ENCODE measurements at regions not wholly inside any gene's neighbourhood (a gene's known extent, or its start where the extent isn't known, plus 50 kb on each side); places are given as distances from the start of the nearest gene placed in this dataset.

DNA sequence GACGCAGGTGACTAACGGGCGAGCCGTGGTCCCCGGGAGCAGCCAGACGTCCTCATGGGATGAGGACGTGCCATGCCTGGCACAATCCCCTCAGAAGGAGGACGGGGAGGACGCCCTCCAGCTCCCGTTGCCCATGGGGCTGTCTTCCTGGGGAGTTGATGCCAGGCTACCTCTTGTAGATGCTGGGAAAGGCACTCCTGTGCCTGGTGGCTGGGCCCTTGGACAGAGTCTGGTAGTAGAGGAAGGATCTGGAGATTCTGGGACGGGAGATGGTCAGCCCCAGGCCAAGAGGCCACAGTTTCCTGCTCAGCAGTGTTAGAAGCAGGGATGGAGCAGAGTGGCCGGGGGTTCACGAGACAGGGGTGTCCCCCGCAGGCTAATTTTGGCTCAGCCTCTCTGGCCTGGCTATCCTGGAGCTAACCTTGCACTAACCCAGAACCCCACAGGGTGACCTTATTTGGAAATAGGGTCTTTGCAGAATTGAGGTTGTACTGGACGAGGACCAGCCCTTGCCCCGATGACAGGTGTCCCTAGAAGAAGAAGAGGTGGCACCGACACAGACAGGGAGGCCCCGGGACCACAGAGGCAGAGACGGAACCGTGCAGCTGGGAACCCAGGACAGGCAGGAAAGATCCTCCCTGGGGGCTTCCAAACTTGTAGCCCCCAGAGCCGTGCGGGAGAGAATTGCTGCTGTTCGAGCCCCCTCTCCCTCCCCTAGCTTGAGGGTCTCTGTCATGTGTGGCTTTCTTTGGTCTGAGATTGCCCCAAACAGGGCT lies 50.1 kb upstream of the ADRA2C start:
- Histone ChIP-seq H3K4me1 (ENCODE audit: control insufficient read depth in 2 of 2, insufficient read depth in 2 of 2, low read length in 1 of 2) (peaks cover 0 to 9% of the 10 kb centered on the region in 2 donors), H3K9me3 (ENCODE audit: control insufficient read depth in 2 of 2, insufficient read depth in 1 of 2, low read depth in 1 of 2, low read length in 1 of 2) (peaks cover 5 to 10% of the 10 kb centered on the region in 2 donors), H3K27me3 (ENCODE audit: control insufficient read depth in 1 of 2, insufficient read depth in 2 of 2, low read length in 2 of 2) (no peaks in the 10 kb centered on the region), H3K27ac (ENCODE audit: low read depth in 2 of 2, low read length in 1 of 2) (no peak overlapping the region), H3K4me3 (ENCODE audit: low read depth in 1 of 2, low read length in 2 of 2) (no peak overlapping the region), H3K36me3 (ENCODE audit: control insufficient read depth in 2 of 2, insufficient read depth in 2 of 2, low read length in 1 of 2) (no peaks in the 10 kb centered on the region)
- WGBS, 2 donors: 65 to 66% methylated on average over 23 of the region's 23 CpGs

DNA sequence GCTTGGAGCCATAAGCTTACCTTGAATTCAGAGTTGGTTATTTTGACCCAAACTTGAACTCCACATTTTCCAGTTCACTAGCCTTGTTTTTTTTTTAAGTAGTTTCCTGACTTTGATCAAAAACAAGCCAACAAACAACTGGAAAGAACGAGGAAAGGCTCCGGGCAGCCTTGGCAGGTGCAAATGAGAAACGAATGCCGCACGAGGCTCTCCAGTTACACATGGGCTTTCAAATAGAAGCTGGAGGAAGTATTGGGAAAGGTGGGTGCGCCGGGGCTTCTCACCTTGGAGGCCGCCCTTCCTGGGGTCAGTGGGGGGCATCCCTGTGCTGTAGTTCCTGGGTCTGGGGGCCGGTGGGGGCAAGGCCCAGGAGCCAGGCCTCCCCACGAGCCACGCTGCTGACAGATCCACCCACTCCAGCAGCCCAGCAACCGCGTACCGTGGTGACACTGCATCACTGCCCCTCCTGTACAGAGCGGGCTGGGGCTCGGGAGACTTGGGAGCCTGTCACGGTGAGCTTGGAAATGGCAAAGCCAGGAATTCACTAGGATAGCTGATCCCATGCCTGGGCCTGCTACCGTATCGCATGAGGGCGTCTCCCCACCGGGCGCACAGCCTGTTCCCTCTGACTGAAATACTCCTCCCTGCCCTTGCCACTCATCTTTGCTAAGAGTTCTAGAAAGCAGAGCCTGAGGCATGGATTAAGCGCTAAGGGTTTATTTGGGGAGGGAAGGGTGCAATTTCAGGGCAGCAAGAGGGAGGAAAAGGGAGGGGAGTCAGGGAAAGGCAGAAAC lies 50.9 kb upstream of the ADRA2C start:
- H3K27me3 ChIP-seq (ENCODE audit: control insufficient read depth in 1 of 2, insufficient read depth in 2 of 2, low read length in 2 of 2): no peaks in the 10 kb centered on the region
- H3K4me3 ChIP-seq (ENCODE audit: low read depth in 1 of 2, low read length in 2 of 2): no peak overlapping the region
- no peaks in the 10 kb centered on the region for H3K36me3 ChIP-seq (ENCODE audit: control insufficient read depth in 2 of 2, insufficient read depth in 2 of 2, low read length in 1 of 2)
- WGBS, 2 donors: 37 to 40% methylated on average over 23 of the region's 23 CpGs
- H3K27ac ChIP-seq (ENCODE audit: low read depth in 2 of 2, low read length in 1 of 2): peak overlapping the region; percentile 17 to 63
- peaks cover 5 to 10% of the 10 kb centered on the region in 2 donors for H3K9me3 ChIP-seq (ENCODE audit: control insufficient read depth in 2 of 2, insufficient read depth in 1 of 2, low read depth in 1 of 2, low read length in 1 of 2)
- H3K4me1 ChIP-seq (ENCODE audit: control insufficient read depth in 2 of 2, insufficient read depth in 2 of 2, low read length in 1 of 2): peaks cover 0 to 9% of the 10 kb centered on the region in 2 donors

DNA sequence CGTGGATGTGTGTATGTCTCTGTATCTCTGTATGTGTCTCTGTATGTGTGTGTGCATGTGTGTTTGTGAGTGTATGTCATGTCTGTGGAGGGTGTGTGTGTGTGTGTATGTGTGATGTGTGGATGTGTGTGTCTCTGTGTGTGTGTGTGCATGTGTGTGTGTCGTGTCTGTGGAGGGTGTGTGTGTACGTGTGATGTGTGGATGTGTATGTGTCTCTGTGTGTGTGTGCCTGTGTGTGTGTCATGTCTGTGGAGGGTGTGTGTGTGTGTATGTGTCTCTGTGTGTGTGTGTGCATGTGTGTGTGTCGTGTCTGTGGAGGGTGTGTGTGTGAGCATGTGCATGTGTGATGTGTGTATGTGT lies 51.6 kb upstream of the ADRA2C start:
- Histone ChIP-seq H3K4me1 (ENCODE audit: control insufficient read depth in 2 of 2, insufficient read depth in 2 of 2, low read length in 1 of 2) (peaks cover 0 to 9% of the 10 kb centered on the region in 2 donors), H3K9me3 (ENCODE audit: control insufficient read depth in 2 of 2, insufficient read depth in 1 of 2, low read depth in 1 of 2, low read length in 1 of 2) (peaks cover 5 to 10% of the 10 kb centered on the region in 2 donors), H3K27me3 (ENCODE audit: control insufficient read depth in 1 of 2, insufficient read depth in 2 of 2, low read length in 2 of 2) (no peaks in the 10 kb centered on the region), H3K27ac (ENCODE audit: low read depth in 2 of 2, low read length in 1 of 2) (peak overlapping the region in 1 of 2 donors; percentile 28), H3K4me3 (ENCODE audit: low read depth in 1 of 2, low read length in 2 of 2) (no peak overlapping the region), H3K36me3 (ENCODE audit: control insufficient read depth in 2 of 2, insufficient read depth in 2 of 2, low read length in 1 of 2) (no peaks in the 10 kb centered on the region)
- 69 to 70% methylated on average over 4 of the region's 4 CpGs for WGBS, 2 donors

DNA sequence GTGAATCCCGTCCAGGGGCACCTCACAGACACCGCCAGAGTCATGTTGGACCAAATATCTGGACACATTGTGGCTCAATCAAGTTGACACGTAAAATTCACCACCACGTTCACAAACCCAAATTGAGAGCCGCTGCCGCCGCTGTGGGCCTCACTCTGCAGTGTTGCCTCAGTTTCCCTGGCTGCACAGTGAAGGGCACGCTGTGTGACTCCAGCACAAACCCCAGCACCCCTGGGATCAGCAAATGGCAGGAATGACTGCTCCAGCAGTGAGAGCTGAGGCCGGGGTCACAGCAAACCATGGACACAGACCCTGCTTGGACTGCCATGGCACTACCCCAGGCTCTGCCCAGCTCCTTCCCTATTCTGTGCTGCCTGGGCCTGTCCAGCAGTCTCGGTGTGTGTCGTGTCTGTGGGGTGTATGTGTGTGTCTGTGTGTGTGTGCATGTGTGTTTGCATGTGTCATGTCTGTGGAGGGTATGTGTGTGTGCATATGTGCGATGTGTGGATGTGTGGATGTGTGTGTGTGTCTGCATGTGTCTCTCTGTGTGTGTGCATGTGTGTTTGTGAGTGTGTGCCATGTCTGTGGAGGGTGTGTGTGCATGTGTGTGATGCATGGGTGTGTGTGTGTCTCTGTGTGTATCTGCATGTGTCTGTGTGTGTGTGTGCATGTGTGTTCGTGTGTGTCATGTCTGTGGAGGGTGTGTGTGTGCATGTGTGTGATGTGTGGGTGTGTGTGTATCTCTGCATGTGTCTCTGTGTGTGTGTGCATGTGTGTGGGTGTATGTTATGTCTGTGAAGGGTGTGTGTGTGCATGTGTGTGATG lies 52.2 kb upstream of the ADRA2C start:
- peaks cover 5 to 10% of the 10 kb centered on the region in 2 donors for H3K9me3 ChIP-seq (ENCODE audit: control insufficient read depth in 2 of 2, insufficient read depth in 1 of 2, low read depth in 1 of 2, low read length in 1 of 2)
- no peak overlapping the region for H3K4me3 ChIP-seq (ENCODE audit: low read depth in 1 of 2, low read length in 2 of 2)
- no peaks in the 10 kb centered on the region for H3K27me3 ChIP-seq (ENCODE audit: control insufficient read depth in 1 of 2, insufficient read depth in 2 of 2, low read length in 2 of 2)
- H3K36me3 ChIP-seq (ENCODE audit: control insufficient read depth in 2 of 2, insufficient read depth in 2 of 2, low read length in 1 of 2): no peaks in the 10 kb centered on the region
- H3K27ac ChIP-seq (ENCODE audit: low read depth in 2 of 2, low read length in 1 of 2): no peak overlapping the region
- H3K4me1 ChIP-seq (ENCODE audit: control insufficient read depth in 2 of 2, insufficient read depth in 2 of 2, low read length in 1 of 2): peaks cover 0 to 9% of the 10 kb centered on the region in 2 donors
- 88 to 89% methylated on average over 13 of the region's 13 CpGs for WGBS, 2 donors

DNA sequence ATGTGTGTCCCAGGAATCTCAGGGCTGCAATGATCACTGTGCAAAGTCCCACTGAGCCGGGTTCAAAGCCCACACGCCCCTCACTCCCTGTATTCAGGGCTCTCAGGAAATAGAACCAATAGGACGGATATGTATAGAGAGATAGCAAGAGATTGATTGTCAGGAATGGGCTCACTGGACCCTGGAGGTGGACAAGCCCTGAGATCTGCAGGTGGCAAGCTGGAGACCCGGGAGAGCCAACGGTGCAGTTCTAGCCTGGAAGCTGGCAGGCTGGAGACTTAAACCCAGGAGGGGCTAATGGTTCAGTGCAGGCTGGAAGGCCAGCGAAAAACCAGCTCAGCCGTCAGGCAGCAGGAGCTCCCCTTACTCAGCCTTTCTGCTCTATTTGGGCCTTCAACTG lies 52.8 kb upstream of the ADRA2C start:
- no peaks in the 10 kb centered on the region for H3K36me3 ChIP-seq (ENCODE audit: control insufficient read depth in 2 of 2, insufficient read depth in 2 of 2, low read length in 1 of 2)
- no peaks in the 10 kb centered on the region for H3K27me3 ChIP-seq (ENCODE audit: control insufficient read depth in 1 of 2, insufficient read depth in 2 of 2, low read length in 2 of 2)
- H3K9me3 ChIP-seq (ENCODE audit: control insufficient read depth in 2 of 2, insufficient read depth in 1 of 2, low read depth in 1 of 2, low read length in 1 of 2): peaks cover 4% of the 10 kb centered on the region in 2 donors
- no peak overlapping the region for H3K4me3 ChIP-seq (ENCODE audit: low read depth in 1 of 2, low read length in 2 of 2)
- H3K27ac ChIP-seq (ENCODE audit: low read depth in 2 of 2, low read length in 1 of 2): no peak overlapping the region
- WGBS, 2 donors: 85 to 92% methylated on average over 7 of the region's 7 CpGs
- H3K4me1 ChIP-seq (ENCODE audit: control insufficient read depth in 2 of 2, insufficient read depth in 2 of 2, low read length in 1 of 2): peaks cover 0 to 9% of the 10 kb centered on the region in 2 donors

DNA sequence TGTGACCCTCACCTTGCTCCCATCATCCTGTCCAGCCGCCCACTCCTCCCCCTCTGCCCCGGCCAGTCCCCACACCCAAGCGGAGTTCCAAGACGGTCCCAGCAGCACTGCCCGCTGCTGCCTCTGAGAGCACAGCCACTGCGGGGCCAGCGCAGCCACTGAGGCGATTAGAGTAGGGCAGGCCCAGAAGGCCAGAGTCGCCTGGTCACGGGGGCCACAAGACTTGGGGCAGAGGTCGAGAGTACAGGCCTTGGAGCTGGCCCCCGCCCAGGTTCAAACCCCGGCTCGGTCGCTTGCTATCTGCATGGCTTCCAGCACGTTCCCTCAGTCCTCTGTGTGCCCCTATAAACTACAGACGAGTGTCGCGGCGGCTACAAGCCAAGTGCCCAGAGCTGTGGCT lies 53.2 kb upstream of the ADRA2C start:
- Histone ChIP-seq H3K27me3 (ENCODE audit: control insufficient read depth in 1 of 2, insufficient read depth in 2 of 2, low read length in 2 of 2) (no peaks in the 10 kb centered on the region), H3K27ac (ENCODE audit: low read depth in 2 of 2, low read length in 1 of 2) (no peak overlapping the region), H3K4me1 (ENCODE audit: control insufficient read depth in 2 of 2, insufficient read depth in 2 of 2, low read length in 1 of 2) (peaks cover 0 to 9% of the 10 kb centered on the region in 2 donors), H3K9me3 (ENCODE audit: control insufficient read depth in 2 of 2, insufficient read depth in 1 of 2, low read depth in 1 of 2, low read length in 1 of 2) (peaks cover under 1% of the 10 kb centered on the region in 2 donors), H3K36me3 (ENCODE audit: control insufficient read depth in 2 of 2, insufficient read depth in 2 of 2, low read length in 1 of 2) (no peaks in the 10 kb centered on the region), H3K4me3 (ENCODE audit: low read depth in 1 of 2, low read length in 2 of 2) (no peak overlapping the region)
- 87 to 89% methylated on average over 20 of the region's 20 CpGs for WGBS, 2 donors

DNA sequence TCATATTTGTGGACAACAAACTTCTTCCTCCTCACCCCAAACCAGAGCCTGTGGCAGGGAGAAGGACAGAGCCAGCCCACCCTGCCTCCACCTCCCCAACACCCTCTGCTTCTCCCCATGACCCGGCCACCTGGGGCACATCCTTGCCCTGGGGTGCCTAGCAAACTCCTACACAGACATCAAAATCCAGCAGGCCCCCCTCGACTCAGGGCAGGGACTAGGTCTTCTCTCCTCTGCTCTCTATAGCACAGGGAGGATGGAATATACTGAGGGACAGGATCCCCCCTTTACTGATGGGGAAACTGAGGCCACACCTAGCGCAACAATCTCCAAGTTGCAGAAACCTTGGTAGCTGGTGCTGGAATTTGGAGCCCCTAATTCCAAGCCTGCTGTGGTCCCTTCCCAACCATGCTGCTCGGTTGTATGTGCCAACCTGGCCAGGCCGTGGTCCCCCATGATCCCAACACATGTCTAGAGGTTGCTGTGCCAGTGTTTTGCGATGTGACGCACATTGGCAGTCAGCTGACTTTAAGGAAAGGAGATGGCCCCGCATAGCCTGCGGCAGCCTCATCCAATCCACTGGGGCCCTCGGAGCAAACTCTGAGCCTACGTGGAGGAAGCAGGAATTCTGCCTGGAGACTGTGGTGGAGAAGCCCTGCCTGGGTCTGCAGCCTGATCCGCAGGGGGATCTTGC lies 53.9 kb upstream of the ADRA2C start:
- no peak overlapping the region for H3K4me3 ChIP-seq (ENCODE audit: low read depth in 1 of 2, low read length in 2 of 2)
- WGBS, 2 donors: 72 to 80% methylated on average over 12 of the region's 12 CpGs
- H3K27ac ChIP-seq (ENCODE audit: low read depth in 2 of 2, low read length in 1 of 2): no peak overlapping the region
- H3K27me3 ChIP-seq (ENCODE audit: control insufficient read depth in 1 of 2, insufficient read depth in 2 of 2, low read length in 2 of 2): no peaks in the 10 kb centered on the region
- H3K4me1 ChIP-seq (ENCODE audit: control insufficient read depth in 2 of 2, insufficient read depth in 2 of 2, low read length in 1 of 2): peaks cover 0 to 9% of the 10 kb centered on the region in 2 donors
- H3K9me3 ChIP-seq (ENCODE audit: control insufficient read depth in 2 of 2, insufficient read depth in 1 of 2, low read depth in 1 of 2, low read length in 1 of 2): no peaks in the 10 kb centered on the region
- H3K36me3 ChIP-seq (ENCODE audit: control insufficient read depth in 2 of 2, insufficient read depth in 2 of 2, low read length in 1 of 2): no peaks in the 10 kb centered on the region

DNA sequence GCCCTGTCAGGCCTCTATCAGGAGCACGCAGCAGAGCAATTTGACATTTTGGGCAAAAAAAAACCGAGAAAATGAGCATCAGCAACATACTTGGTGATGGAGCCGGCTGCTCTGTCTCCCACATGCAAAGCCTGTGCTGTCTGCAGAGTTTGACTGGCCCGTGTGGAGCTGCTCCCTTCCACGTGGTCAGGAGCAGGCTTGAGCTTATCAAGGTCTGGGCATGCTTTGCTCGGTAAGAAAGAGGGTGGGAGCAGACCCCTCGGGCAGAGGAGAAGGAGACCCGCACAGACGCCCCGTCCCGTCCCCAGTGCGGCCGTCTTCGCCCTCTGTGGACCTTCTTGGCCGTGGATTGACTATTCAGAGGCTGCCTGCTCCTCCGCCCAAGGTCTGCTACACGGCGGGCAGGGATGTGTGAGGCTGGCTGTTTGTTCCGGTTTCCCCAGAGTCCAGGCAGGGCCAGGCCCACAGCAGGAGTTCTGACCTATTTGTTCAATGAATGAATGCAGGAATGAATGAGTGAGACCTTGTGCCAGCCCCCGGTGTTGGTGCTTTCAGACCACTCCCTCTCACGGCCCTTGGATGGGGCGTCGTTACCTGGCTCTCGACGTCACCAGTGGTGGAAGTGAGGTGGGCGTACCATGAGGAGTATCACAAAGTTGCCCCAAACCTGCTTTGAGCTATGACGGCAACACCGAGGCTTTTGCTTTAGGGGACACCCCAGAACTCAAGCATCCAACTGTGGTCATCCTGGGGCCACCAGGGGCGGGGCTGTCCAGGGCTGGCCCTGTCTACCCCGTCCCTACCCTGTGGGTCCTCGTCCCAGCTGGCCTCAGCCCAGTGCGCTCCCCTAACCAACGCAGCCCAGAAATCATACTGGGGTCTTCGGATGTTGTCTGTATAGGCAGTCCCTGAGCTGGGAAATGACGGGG lies 54.7 kb upstream of the ADRA2C start:
- Histone ChIP-seq H3K9me3 (ENCODE audit: control insufficient read depth in 2 of 2, insufficient read depth in 1 of 2, low read depth in 1 of 2, low read length in 1 of 2) (no peaks in the 10 kb centered on the region), H3K27ac (ENCODE audit: low read depth in 2 of 2, low read length in 1 of 2) (no peak overlapping the region), H3K4me1 (ENCODE audit: control insufficient read depth in 2 of 2, insufficient read depth in 2 of 2, low read length in 1 of 2) (peaks cover 0 to 12% of the 10 kb centered on the region in 2 donors), H3K4me3 (ENCODE audit: low read depth in 1 of 2, low read length in 2 of 2) (no peak overlapping the region), H3K27me3 (ENCODE audit: control insufficient read depth in 1 of 2, insufficient read depth in 2 of 2, low read length in 2 of 2) (peaks cover 0 to 3% of the 10 kb centered on the region in 2 donors), H3K36me3 (ENCODE audit: control insufficient read depth in 2 of 2, insufficient read depth in 2 of 2, low read length in 1 of 2) (no peaks in the 10 kb centered on the region)
- WGBS, 2 donors: 75 to 80% methylated on average over 35 of the region's 35 CpGs
